Activated CD8-positive, alpha-beta memory T cell treated with anti-CD3 and anti-CD28 coated beads for 4 hours (primary cell): ENCODE measurements at regions not wholly inside any gene's neighbourhood (a gene's known extent, or its start where the extent isn't known, plus 50 kb on each side); places are given as distances from the start of the nearest gene placed in this dataset.

Experiments used
- DNase-seq, 2 donors: peaks; one replicate each; pipeline ENCODE4 v3.0.0-alpha.2; 2020; ENCODE audit warnings: low read depth in 2 of 2

DNA sequence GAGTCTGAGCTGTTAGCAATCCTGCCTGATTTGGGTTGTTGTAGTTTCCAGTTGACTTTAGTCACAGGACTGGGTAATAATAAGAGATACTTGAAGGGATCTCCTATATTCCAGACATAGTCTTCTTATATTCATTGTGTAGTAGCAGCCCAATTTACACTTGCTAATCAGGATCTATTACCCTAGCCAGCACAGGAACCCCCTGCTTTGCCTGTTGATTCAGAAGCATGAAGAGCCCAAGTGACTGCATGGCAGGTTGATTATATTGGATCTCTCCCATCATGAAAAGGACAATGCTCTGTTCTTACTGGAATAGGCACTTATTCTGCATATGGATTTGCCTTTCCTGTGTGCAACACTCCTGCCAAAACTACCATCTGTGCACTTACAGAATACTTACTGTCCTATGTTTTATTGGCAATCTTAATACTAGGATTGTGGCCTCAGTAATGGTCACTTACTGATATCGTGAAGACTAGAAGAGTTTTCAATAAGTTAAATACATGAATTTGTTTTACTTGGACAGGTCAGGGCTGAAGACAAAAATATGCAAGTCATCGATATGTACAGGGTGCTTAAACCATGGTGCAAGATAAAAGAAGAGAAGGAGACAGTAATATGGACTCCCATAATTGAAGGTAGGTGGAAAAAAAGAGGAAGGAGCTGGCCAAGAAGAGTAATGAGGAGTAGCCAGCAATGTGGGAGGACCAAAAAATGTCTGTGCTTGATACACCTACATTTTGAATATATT, 304.1 kb downstream of the MCTP2 start:
- no peak for DNase-seq

DNA sequence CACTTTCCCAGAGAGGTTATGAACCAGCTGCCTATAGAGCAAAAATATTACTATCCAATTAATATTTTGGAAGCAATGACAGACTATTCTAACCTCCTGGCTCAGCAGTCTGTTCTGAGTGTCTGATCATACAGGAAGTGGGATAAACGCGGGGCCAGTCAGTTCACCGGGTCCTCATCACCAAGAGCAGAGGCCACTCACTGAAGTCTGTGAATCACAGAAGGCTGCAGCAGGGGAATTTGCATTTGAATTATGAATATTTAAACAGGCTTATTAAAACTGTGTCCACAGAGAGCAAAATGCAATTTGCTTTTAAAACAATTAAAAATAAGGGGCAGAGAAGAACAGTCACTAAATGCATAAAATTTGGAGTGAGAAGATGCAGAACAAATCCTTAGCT, 305.2 kb downstream of the MCTP2 start:
- DNase-seq = no peak

GRCh38 chr15:94538280-94538679, 306.9 kb downstream of the MCTP2 start:
- DNase-seq = no peak

- no peak for DNase-seq
Observed at GRCh38 chr15:94542391-94542790, 311.0 kb downstream of the MCTP2 start.

DNA sequence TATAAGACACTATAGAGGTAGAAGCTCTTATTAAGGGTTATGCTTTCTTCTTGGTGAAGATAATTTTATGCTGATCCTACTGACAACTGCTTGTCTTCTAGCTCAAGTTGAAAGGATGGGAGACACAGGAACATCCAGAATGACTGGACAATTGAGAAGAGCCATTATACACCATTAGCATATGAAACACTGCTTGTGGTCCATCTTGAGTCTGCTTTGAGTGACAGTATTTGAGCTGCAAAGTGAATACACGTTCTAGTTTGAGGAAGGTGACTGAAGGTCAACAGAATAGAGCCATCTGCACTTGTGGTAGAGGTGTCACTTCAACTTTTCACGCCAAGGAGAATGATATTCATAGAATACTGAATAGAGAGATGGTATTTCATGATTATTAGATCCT, 315.4 kb downstream of the MCTP2 start:
- no peak for DNase-seq

DNA sequence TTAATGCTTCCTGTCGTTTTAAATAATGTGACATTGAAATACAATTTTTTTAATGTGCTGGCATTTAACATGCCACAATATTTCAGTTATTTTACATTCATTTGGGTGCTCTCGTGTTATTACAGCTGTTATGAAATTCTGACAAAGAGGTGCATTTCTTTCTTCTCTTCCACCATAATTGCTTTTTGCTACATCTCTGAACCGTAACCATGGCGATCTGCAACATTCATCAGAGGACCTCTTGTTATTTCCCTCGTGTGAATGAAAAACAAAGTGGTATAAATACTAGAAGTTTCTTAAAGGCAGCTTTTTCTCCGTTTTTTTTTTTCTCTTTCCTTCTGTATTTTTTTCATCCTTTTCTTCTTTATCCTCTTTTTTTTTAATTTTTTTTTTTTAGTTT, 316.4 kb downstream of the MCTP2 start:
- no peak for DNase-seq

DNA sequence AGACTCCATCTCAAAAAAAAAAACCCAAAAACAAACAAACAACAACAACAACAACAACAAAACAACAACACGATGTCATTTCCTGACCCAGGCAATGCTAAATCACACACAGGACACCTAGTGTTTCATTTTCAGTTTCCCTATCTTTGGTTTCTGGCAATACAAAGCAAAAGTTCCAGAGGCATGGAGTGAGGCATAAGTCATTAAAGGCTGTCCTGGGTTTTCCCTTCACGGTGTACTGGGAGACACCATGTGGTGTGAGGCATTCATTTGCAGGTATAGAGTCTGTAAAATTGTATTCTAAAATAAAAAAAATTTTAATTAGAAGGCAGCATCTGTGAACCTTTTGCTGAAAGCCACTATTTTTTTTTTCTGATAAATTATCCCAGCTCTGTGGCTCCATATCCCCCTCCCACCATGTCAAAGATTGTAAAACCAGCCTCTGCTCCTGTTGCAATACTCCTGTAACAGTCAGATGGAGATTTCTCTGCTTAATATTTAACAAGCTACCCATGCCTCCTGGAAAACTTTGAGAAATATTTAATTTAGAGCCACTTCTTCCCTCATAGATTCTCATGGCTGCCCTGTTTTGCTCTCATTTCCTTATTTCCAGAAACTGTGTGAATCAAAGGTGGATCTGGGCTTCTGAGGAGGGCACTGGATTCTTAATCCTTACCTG, 324.6 kb downstream of the MCTP2 start:
- DNase-seq = no peak

DNA sequence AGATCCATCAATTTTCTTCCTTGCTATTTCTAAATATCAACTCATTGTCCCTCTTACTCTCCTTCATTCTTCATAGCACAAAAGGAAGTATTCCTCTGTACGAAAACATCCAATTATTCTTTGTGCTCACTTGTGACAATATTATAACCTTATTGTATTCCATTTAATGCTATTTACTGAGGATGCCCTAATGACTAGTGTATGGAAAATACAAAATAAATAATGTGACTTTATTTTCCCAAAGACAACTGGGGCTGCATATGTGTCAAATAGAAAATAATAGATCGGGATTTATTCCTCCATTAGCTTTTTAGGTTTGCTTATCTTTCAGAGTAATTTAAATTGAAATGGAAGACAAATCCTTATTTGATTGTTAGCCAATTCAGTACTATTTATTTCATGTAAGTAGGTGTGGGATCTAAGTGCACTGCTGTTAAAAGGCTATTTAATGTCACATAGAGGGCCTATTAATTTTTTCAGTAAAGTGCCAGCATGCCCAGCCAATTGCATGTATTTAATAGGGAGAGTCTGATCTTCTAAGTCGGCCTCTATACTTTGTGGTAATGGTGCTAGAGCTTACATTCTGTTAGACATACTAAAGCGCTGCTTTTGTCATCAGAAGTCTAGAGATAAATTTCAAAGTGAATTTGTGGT, 329.8 kb downstream of the MCTP2 start:
- no peak for DNase-seq

DNA sequence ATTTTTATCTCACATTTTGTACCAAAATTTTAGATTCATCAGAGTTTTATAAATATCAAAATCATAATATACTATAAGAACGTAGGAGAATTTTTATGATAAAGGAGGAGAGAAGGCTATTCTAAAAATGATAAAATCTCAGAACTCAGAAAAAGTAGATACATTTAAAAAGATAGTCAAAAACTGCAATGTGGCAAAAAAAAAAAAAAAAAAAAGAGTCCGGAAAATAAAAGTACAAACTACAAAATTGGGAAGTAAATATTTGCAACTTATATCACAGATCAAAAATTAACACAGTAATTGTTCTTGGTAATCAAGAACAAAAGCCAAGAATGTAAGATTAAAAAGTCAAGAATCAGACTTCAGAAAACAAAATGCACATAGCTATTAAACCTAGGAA, 332.1 kb downstream of the MCTP2 start:
- DNase-seq = no peak

- no peak for DNase-seq
Observed at GRCh38 chr15:94576889-94577533, 345.6 kb downstream of the MCTP2 start.

DNA sequence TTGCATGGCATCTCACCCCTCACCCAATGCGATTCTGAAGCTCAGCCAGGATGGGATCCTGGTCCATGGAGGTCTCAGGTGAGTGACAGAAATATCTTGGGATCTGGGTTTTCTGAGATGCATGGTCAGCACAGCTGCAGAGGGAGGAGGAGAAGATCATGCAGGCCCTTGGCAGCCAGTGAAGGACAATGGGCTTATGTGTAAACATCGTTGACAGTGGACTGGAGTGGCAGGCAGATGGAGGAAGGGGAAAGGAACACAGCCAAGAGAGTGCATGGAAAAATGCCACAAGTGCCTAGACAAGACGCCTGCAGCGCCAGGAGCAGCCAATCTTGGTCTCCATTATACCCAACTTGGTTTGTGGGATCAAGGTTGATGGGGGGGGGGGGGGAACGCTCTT, 347.9 kb downstream of the MCTP2 start:
- no peak for DNase-seq

GRCh38 chr15:94580211-94580885, 349.0 kb downstream of the MCTP2 start:
- no peak for DNase-seq

- no peak for DNase-seq
Observed at GRCh38 chr15:94582368-94582767, 351.0 kb downstream of the MCTP2 start.

GRCh38 chr15:94584833-94585244, 353.5 kb downstream of the MCTP2 start:
- DNase-seq = peak; percentile 8 to 30

- no peak for DNase-seq
Observed at GRCh38 chr15:94586099-94586498, 354.7 kb downstream of the MCTP2 start.

DNA sequence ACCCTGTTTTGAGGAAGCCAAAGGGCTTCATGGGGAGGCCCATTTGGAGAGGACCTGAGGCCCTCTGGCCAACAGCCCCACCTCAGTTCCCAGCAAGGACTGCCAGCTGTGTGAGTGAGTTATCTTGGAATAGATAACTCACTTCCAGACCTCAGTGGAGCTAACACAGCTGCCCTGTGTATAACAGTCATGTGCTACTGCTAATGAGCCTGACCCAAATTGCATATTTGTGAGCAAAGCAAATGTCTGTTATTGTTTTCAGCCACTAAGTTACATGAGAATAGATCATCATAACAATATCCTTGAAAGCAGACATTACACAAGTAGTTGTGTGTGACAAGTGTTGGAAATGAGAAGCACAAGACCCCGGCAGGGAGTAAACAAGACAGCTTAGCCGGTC, 355.8 kb downstream of the MCTP2 start:
- DNase-seq = no peak

GRCh38 chr15:94588993-94589392, 357.6 kb downstream of the MCTP2 start:
- no peak for DNase-seq

DNA sequence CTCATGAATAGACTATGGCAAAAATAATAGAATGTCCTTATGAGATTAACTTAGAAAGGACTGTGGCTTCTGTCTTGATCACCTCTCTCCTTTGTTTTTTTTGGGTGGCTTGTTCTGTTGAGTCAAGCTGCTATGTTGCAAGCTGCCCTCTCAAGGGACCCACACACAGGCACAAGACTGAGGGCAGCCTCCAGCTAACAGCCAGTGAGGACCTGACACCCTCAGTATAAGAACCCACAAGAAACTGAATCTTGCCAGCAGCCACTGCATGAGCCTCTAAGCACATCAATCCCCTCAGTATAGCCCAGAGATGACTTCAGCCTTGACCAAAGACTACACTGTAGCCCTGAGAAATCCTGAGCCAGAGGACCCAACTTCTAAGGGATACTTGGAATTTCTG, 361.1 kb downstream of the MCTP2 start:
- DNase-seq = no peak

GRCh38 chr15:94596707-94597106, 365.3 kb downstream of the MCTP2 start:
- no peak for DNase-seq

- no peak for DNase-seq
Observed at GRCh38 chr15:94600505-94600904, 369.1 kb downstream of the MCTP2 start.

GRCh38 chr15:94602754-94603470, 371.6 kb downstream of the MCTP2 start:
- no peak for DNase-seq
